GM12878 (cell line): ENCODE measurements at regions not wholly inside any gene's neighbourhood (a gene's known extent, or its start where the extent isn't known, plus 50 kb on each side); places are given as distances from the start of the nearest gene placed in this dataset.
A peak's percentile ranks its signal among the peaks of the same experiment; 100 is the strongest.

Experiments
- ATAC-seq: fragments of 200-7000 bp; cut with Tn5 transposase; 3 replicates; pipeline ENCODE4 v1.9.1; 2020; ENCODE audit warnings: mild to moderate bottlenecking, moderate library complexity
- BruUV-seq: library from RNA; stranded (reverse); fragments of 400-500 nt; replicated peaks from 2 replicates; lab custom pipeline; 2021; lab: Mats Ljungman, UMichigan
- CTCF ChIA-PET: fragments of 300-600 bp; sonication (Branson Sonifier 250); formaldehyde crosslinking; extraction: SDS; loops from one replicate; lab custom pipeline; 2021; ENCODE audit warnings: inconsistent platforms; lab: Yijun Ruan, JAX
- POLR2A ChIA-PET: fragments of 350-600 bp; formaldehyde crosslinking; extraction: SDS; loops from one replicate; lab custom pipeline; 2021; ENCODE audit warnings: inconsistent platforms; lab: Charles Lee
- RAD21 ChIA-PET: fragments of 300-600 bp; sonication (Branson Sonifier 250); formaldehyde crosslinking; loops from one replicate; lab custom pipeline; 2023; ENCODE audit warnings: antibody characterized with exemption; ENCODE audit not compliant: unreplicated experiment; lab: Charles Lee
- SMC1A ChIA-PET: fragments of 300-600 bp; sonication (Branson Sonifier 250); formaldehyde crosslinking; loops from one replicate; lab custom pipeline; 2023; ENCODE audit not compliant: unreplicated experiment, uncharacterized antibody; lab: Charles Lee
- DNase-seq: peaks from one replicate; pipeline ENCODE4 v3.0.0-alpha.2; 2011; ENCODE audit warnings: low read depth, low spot score
- FAIRE-seq: peaks from 3 replicates; lab custom pipeline; 2011; peaks lifted over from hg19 to GRCh38; lab: Jason Lieb, UNC
- H2AFZ ChIP-seq: 2 replicates; pipeline ENCODE4 v1.6.0; 2011; ENCODE audit warnings: low read depth, low read length, control low read depth; ENCODE audit not compliant: control insufficient read depth
- H3K27ac ChIP-seq: 2 replicates; pipeline ENCODE4 v1.5.1; 2011; ENCODE audit warnings: control low read depth; ENCODE audit not compliant: control insufficient read depth, insufficient read depth
- H3K27me3 ChIP-seq, 2 experiments: replicated peaks in 1 of 2; 2 replicates each; pipeline versions ENCODE4 v1.6.0 to v1.6.1; 2011; ENCODE audit warnings: low read length in 1 of 2; ENCODE audit not compliant: control insufficient read depth in 2 of 2, insufficient read depth in 2 of 2
- H3K36me3 ChIP-seq, 2 experiments: 2 replicates each; pipeline ENCODE4 v1.5.1; 2011; ENCODE audit warnings: low read length in 1 of 2; ENCODE audit not compliant: control insufficient read depth in 2 of 2, insufficient read depth in 2 of 2
- H3K4me1 ChIP-seq: 2 replicates; pipeline ENCODE4 v1.6.1; 2011; ENCODE audit warnings: mild to moderate bottlenecking, low read length, moderate library complexity, mixed read lengths; ENCODE audit not compliant: control insufficient read depth, insufficient read depth
- H3K4me2 ChIP-seq: 2 replicates; pipeline ENCODE4 v1.6.0; 2011; ENCODE audit warnings: control low read depth; ENCODE audit not compliant: control insufficient read depth, insufficient read depth
- H3K4me3 ChIP-seq: fragments of 200-600 bp; sonication (generic); 2 replicates; pipeline ENCODE4 v1.5.1; 2016
- H3K79me2 ChIP-seq: 2 replicates; pipeline ENCODE4 v1.6.0; 2011; ENCODE audit warnings: low read length; ENCODE audit not compliant: control insufficient read depth, insufficient read depth
- H3K9ac ChIP-seq: 2 replicates; pipeline ENCODE4 v1.8.0; 2011; ENCODE audit warnings: low read length, control low read depth, mixed read lengths; ENCODE audit not compliant: control insufficient read depth, insufficient read depth
- H3K9me3 ChIP-seq: replicated peaks from 3 replicates; pipeline ENCODE4 v1.5.1; 2011; ENCODE audit warnings: mild to moderate bottlenecking, low read length; ENCODE audit not compliant: control insufficient read depth, insufficient read depth
- H4K20me1 ChIP-seq: 2 replicates; pipeline ENCODE4 v1.6.0; 2011; ENCODE audit not compliant: control insufficient read depth, insufficient read depth
- CBX5 ChIP-seq: sonication (generic); IDR thresholded peaks from 2 replicates; pipeline ENCODE4 v1.6.1; 2016; ENCODE audit warnings: low read depth, moderate library complexity, mild to moderate bottlenecking, inconsistent platforms
- CREB1 ChIP-seq: IDR thresholded peaks from 2 replicates; pipeline ENCODE4 v1.6.1; 2012; ENCODE audit warnings: low read depth, mild to moderate bottlenecking, inconsistent platforms
- ELK1 ChIP-seq: IDR thresholded peaks from 2 replicates; pipeline ENCODE4 v1.6.1; 2012; ENCODE audit warnings: low read depth, low read length, improper control_type of control experiment
- ESRRA ChIP-seq: IDR thresholded peaks from 2 replicates; pipeline ENCODE4 v1.6.1; 2012; ENCODE audit warnings: mild to moderate bottlenecking, low read length, improper control_type of control experiment
- IKZF1 ChIP-seq: fragments of 450-650 bp; conservative IDR thresholded peaks from 2 replicates; pipeline ENCODE4 v1.6.1; 2017; ENCODE audit warnings: antibody characterized with exemption, mild to moderate bottlenecking
- IRF4 ChIP-seq: IDR thresholded peaks from 2 replicates; pipeline ENCODE4 v1.6.1; 2011; ENCODE audit warnings: low read depth, low read length
- JUNB ChIP-seq: IDR thresholded peaks from 2 replicates; pipeline ENCODE4 v1.6.1; 2016; ENCODE audit warnings: antibody characterized with exemption, mild to moderate bottlenecking
- MEF2A ChIP-seq: IDR thresholded peaks from 2 replicates; pipeline ENCODE4 v1.6.1; 2011; ENCODE audit warnings: low read depth, mild to moderate bottlenecking, low read length, moderate library complexity; ENCODE audit not compliant: insufficient read depth
- NFXL1 ChIP-seq: fragments of 450-650 bp; IDR thresholded peaks from 2 replicates; pipeline ENCODE4 v1.6.1; 2017; ENCODE audit warnings: antibody characterized with exemption, mild to moderate bottlenecking, borderline replicate concordance
- NR2C1 ChIP-seq: fragments of 450-650 bp; IDR thresholded peaks from 2 replicates; pipeline ENCODE4 v1.6.1; 2017; ENCODE audit warnings: antibody characterized with exemption, mild to moderate bottlenecking, moderate library complexity
- RAD51 ChIP-seq: fragments of 450-650 bp; IDR thresholded peaks from 2 replicates; pipeline ENCODE4 v1.6.1; 2016; ENCODE audit warnings: moderate library complexity, mild to moderate bottlenecking, inconsistent platforms
- RBBP5 ChIP-seq: fragments of 200-600 bp; sonication (generic); conservative IDR thresholded peaks from 2 replicates; pipeline ENCODE4 v1.6.1; 2016
- RUNX3 ChIP-seq: IDR thresholded peaks from 2 replicates; pipeline ENCODE4 v1.6.1; 2012; ENCODE audit warnings: low read length, inconsistent platforms
- SREBF2 ChIP-seq: IDR thresholded peaks from 2 replicates; pipeline ENCODE4 v1.6.1; 2012; ENCODE audit warnings: mild to moderate bottlenecking, low read length
- YY1 ChIP-seq: IDR thresholded peaks from 2 replicates; pipeline ENCODE4 v1.6.1; 2011; ENCODE audit warnings: low read depth, mild to moderate bottlenecking, low read length
- ZBTB11 ChIP-seq: fragments of 450-650 bp; formaldehyde crosslinking; IDR thresholded peaks from 2 replicates; pipeline ENCODE4 v1.5.0; 2022; ENCODE audit warnings: mild to moderate bottlenecking, missing genetic modification characterization
- ZNF217 ChIP-seq: fragments of 450-650 bp; IDR thresholded peaks from 2 replicates; pipeline ENCODE4 v1.6.1; 2017; ENCODE audit warnings: antibody characterized with exemption, mild to moderate bottlenecking
- ZNF24 ChIP-seq: fragments of 450-650 bp; IDR thresholded peaks from 2 replicates; pipeline ENCODE4 v1.6.1; 2017; ENCODE audit warnings: antibody characterized with exemption, mild to moderate bottlenecking
- ZNF687 ChIP-seq: fragments of 450-650 bp; IDR thresholded peaks from 2 replicates; pipeline ENCODE4 v1.6.1; 2017; ENCODE audit warnings: mild to moderate bottlenecking, moderate library complexity
- WGBS: methylation state at CpG from one replicate; pipeline ENCODE4 v1.1.6; 2016; ENCODE audit warnings: low lambda C conversion rate; ENCODE audit not compliant: insufficient replicate concordance, insufficient coverage; ENCODE audit errors: missing lambda C conversion rate; 5-methylcytosine and 5-hydroxymethylcytosine counted together
- in situ Hi-C: fragments of 300-500 bp; cut with MboI; formaldehyde crosslinking; loops from 9 replicates; pipeline ENCODE4 v1.14.3; 2018; ENCODE audit warnings: mixed read lengths
- intact Hi-C: fragments of 100-400 bp; cut with micrococcal nuclease; formaldehyde crosslinking; loops from one replicate; pipeline ENCODE4 v1.14.2; 2022; ENCODE audit not compliant: unreplicated experiment

GRCh38 chr13:50635504-50635903 lies 208.0 kb downstream of the DLEU7 start:
- peaks cover 8% of the 10 kb centered on the region for H3K4me1 ChIP-seq
- ChIA-PET CTCF (interaction anchor here (1.1 to 1.5 kb wide), 4 partner anchors 16 to 165 kb away, joined by 3 to 5 read pairs (median 3); no protein-coding TSS in a partner anchor), SMC1A (interaction anchor here (0.7 to 2.7 kb wide), 17 partner anchors 9 to 657 kb away, joined by 3 to 18 read pairs (median 4); no protein-coding TSS in a partner anchor), POLR2A (no interaction called here), RAD21 (interaction anchor here (0.7 to 2.1 kb wide), 12 partner anchors 16 to 659 kb away, joined by 3 to 14 read pairs (median 4); partner anchors contain the start of gene TRIM13)
- H3K27ac ChIP-seq, result 0 out of 2 replicates have a peak overlapping the region, but pooled peaks have one; percentile 4
- H3K79me2 ChIP-seq, result no peaks in the 10 kb centered on the region
- intact Hi-C loops, result no loop called here
- no peak overlapping the region for H3K4me3 ChIP-seq
- H3K9me3 ChIP-seq, result no peaks in the 10 kb centered on the region
- H2AFZ ChIP-seq, result peak overlapping the region; percentile 31
- peak; percentile 88 for ATAC-seq
- in situ Hi-C loops, result no loop called here
- no peaks in the 10 kb centered on the region for H4K20me1 ChIP-seq
- peak; percentile 42 for DNase-seq
- H3K27me3 ChIP-seq, result no peaks in the 10 kb centered on the region
- WGBS, result 33% methylated on average over 3 of the region's 3 CpGs
- no TSS peak for BruUV-seq
- peak overlapping the region; percentile 31 for H3K4me2 ChIP-seq
- no peaks in the 10 kb centered on the region for H3K36me3 ChIP-seq
- no peak overlapping the region for H3K9ac ChIP-seq
- no peak for FAIRE-seq
- TF ChIP-seq ESRRA, result no peak
- peak; percentile 57 for TF ChIP-seq CREB1
- TF ChIP-seq IRF4, result no peak
- no peak for TF ChIP-seq ZNF217
- no peak for TF ChIP-seq JUNB
- no peak for TF ChIP-seq ZBTB11 (CRISPR knock-in tag)
- TF ChIP-seq RAD51, result peak; percentile 74
- TF ChIP-seq RBBP5, result no peak
- no peak; the same call in 1 of the 2 replicates for TF ChIP-seq RUNX3
- TF ChIP-seq CBX5, result no peak
- no peak for TF ChIP-seq NFXL1
- no peak for TF ChIP-seq NR2C1
- TF ChIP-seq IKZF1, result peak; percentile 37; the same call in 1 of the 2 replicates
- TF ChIP-seq ZNF24, result no peak
- TF ChIP-seq MEF2A, result no peak
- TF ChIP-seq ZNF687, result no peak
- peak; percentile 62; the same call in 1 of the 2 replicates for TF ChIP-seq YY1
- TF ChIP-seq SREBF2, result no peak
- no peak for TF ChIP-seq ELK1
